Smooth muscle cell (in vitro differentiated cells): ENCODE measurements at regions not wholly inside any gene's neighbourhood (a gene's known extent, or its start where the extent isn't known, plus 50 kb on each side); places are given as distances from the start of the nearest gene placed in this dataset.

ENCODE experiments used
- DNase-seq: peaks from one replicate; lab custom pipeline; 2025; ENCODE audit not compliant: unreplicated experiment; lab: John Stamatoyannopoulos, UW
- H2AFZ ChIP-seq: fragments of 200-600 bp; sonication (generic); 2 replicates; pipeline ENCODE4 v1.6.0; 2016; ENCODE audit warnings: antibody characterized with exemption, low read depth, mild to moderate bottlenecking
- H3F3A ChIP-seq: fragments of 200-600 bp; sonication (generic); 2 replicates; pipeline ENCODE4 v1.6.0; 2017; ENCODE audit warnings: antibody characterized with exemption, low read depth
- H3K27ac ChIP-seq: fragments of 200-600 bp; sonication (generic); 2 replicates; pipeline ENCODE4 v1.5.1; 2016; ENCODE audit warnings: low read depth, mild to moderate bottlenecking
- H3K27me3 ChIP-seq: fragments of 200-600 bp; sonication (generic); 2 replicates; pipeline ENCODE4 v1.6.1; 2016; ENCODE audit warnings: low read depth, mild to moderate bottlenecking
- H3K36me3 ChIP-seq: fragments of 200-600 bp; sonication (generic); 2 replicates; pipeline ENCODE4 v1.5.1; 2016; ENCODE audit warnings: low read depth
- H3K4me1 ChIP-seq: fragments of 200-600 bp; sonication (generic); 2 replicates; pipeline ENCODE4 v1.5.1; 2016; ENCODE audit warnings: low read depth
- H3K4me2 ChIP-seq: fragments of 200-600 bp; sonication (generic); 2 replicates; pipeline ENCODE4 v1.6.0; 2016; ENCODE audit warnings: mild to moderate bottlenecking
- H3K4me3 ChIP-seq: fragments of 200-600 bp; sonication (generic); 2 replicates; pipeline ENCODE4 v1.5.1; 2016; ENCODE audit warnings: mild to moderate bottlenecking
- H3K79me2 ChIP-seq: fragments of 200-600 bp; sonication (generic); 2 replicates; pipeline ENCODE4 v1.6.0; 2016; ENCODE audit warnings: low read depth, mild to moderate bottlenecking
- H3K9ac ChIP-seq: fragments of 200-600 bp; sonication (generic); 2 replicates; pipeline ENCODE4 v1.6.0; 2016; ENCODE audit warnings: low read depth
- H3K9me3 ChIP-seq: fragments of 200-600 bp; sonication (generic); replicated peaks from 2 replicates; pipeline ENCODE4 v1.5.1; 2016; ENCODE audit warnings: low read depth
- H4K20me1 ChIP-seq: fragments of 200-600 bp; sonication (generic); 2 replicates; pipeline ENCODE4 v1.6.0; 2016; ENCODE audit warnings: low read depth
- CTCF ChIP-seq: fragments of 200-600 bp; sonication (generic); IDR thresholded peaks from 2 replicates; pipeline ENCODE4 v1.5.1; 2017; ENCODE audit warnings: borderline replicate concordance, mild to moderate bottlenecking, antibody characterized with exemption; ENCODE audit not compliant: insufficient read depth, poor library complexity, severe bottlenecking
- WGBS: methylation state at CpG from one replicate; pipeline ENCODE4 v1.1.7; 2016; ENCODE audit warnings: low lambda C conversion rate; 5-methylcytosine and 5-hydroxymethylcytosine counted together

- H3K4me3 ChIP-seq: no peak overlapping the region
These were observed 118.6 kb upstream of the ATP8B1 start for GRCh38 chr18:57921708-57922107.

GRCh38 chr18:57920036-57920435, 116.9 kb upstream of the ATP8B1 start:
- H3K4me3 ChIP-seq: no peak overlapping the region
- no peak for TF ChIP-seq CTCF
- WGBS: 88% methylated on average over 1 of the region's 1 CpG

More at GRCh38 chr18:57921708-57922107, 118.6 kb upstream of the ATP8B1 start:
- no peaks in the 10 kb centered on the region for H3K27me3 ChIP-seq
- no peak overlapping the region for H2AFZ ChIP-seq
- no peak overlapping the region for H3K4me2 ChIP-seq
- H3K36me3 ChIP-seq: no peaks in the 10 kb centered on the region
- H3K4me1 ChIP-seq: no peaks in the 10 kb centered on the region
- no peaks in the 10 kb centered on the region for H3K9me3 ChIP-seq
- H4K20me1 ChIP-seq: no peaks in the 10 kb centered on the region
- no peak overlapping the region for H3K27ac ChIP-seq
- no peaks in the 10 kb centered on the region for H3K79me2 ChIP-seq
- TF ChIP-seq CTCF: no peak
- no peak overlapping the region for H3K9ac ChIP-seq
- WGBS: 61% methylated on average over 4 of the region's 4 CpGs
- H3F3A ChIP-seq: no peaks in the 10 kb centered on the region
- no peak for DNase-seq

GRCh38 chr18:57918601-57919000, 115.5 kb upstream of the ATP8B1 start:
- Histone ChIP-seq H3K27ac (no peak overlapping the region), H3K27me3 (no peaks in the 10 kb centered on the region), H3F3A (no peaks in the 10 kb centered on the region), H3K9ac (no peak overlapping the region), H3K36me3 (no peaks in the 10 kb centered on the region), H4K20me1 (no peaks in the 10 kb centered on the region), H3K4me3 (no peak overlapping the region), H3K4me2 (no peak overlapping the region), H3K4me1 (peaks cover 7% of the 10 kb centered on the region), H3K79me2 (no peaks in the 10 kb centered on the region), H2AFZ (no peak overlapping the region), H3K9me3 (no peaks in the 10 kb centered on the region)
- no peak for DNase-seq
- no peak for TF ChIP-seq CTCF
- WGBS: 82% methylated on average over 3 of the region's 3 CpGs

More at GRCh38 chr18:57920036-57920435, 116.9 kb upstream of the ATP8B1 start:
- H3K4me2 ChIP-seq: no peak overlapping the region
- no peaks in the 10 kb centered on the region for H3K9me3 ChIP-seq
- no peak overlapping the region for H2AFZ ChIP-seq
- H3K4me1 ChIP-seq: peaks cover 7% of the 10 kb centered on the region
- no peak overlapping the region for H3K9ac ChIP-seq
- DNase-seq: no peak
- no peaks in the 10 kb centered on the region for H3F3A ChIP-seq
- H3K36me3 ChIP-seq: no peaks in the 10 kb centered on the region
- H3K27me3 ChIP-seq: no peaks in the 10 kb centered on the region
- no peaks in the 10 kb centered on the region for H3K79me2 ChIP-seq
- no peak overlapping the region for H3K27ac ChIP-seq
- H4K20me1 ChIP-seq: no peaks in the 10 kb centered on the region

GRCh38 chr18:57916684-57917083, 113.6 kb upstream of the ATP8B1 start:
- H3K9me3 ChIP-seq: no peaks in the 10 kb centered on the region
- no peaks in the 10 kb centered on the region for H4K20me1 ChIP-seq
- H3F3A ChIP-seq: no peaks in the 10 kb centered on the region
- TF ChIP-seq CTCF: no peak
- no peak overlapping the region for H2AFZ ChIP-seq
- H3K27me3 ChIP-seq: no peaks in the 10 kb centered on the region
- H3K36me3 ChIP-seq: no peaks in the 10 kb centered on the region
- H3K9ac ChIP-seq: no peak overlapping the region
- no peak overlapping the region for H3K4me3 ChIP-seq
- WGBS: 98% methylated on average over 3 of the region's 3 CpGs
- peaks cover 7% of the 10 kb centered on the region for H3K4me1 ChIP-seq
- H3K4me2 ChIP-seq: no peak overlapping the region
- DNase-seq: no peak
- no peak overlapping the region for H3K27ac ChIP-seq
- H3K79me2 ChIP-seq: no peaks in the 10 kb centered on the region
